T-cell (primary cell): ENCODE measurements at regions not wholly inside any gene's neighbourhood (a gene's known extent, or its start where the extent isn't known, plus 50 kb on each side); places are given as distances from the start of the nearest gene placed in this dataset.

Experiments used
- ATAC-seq, 4 experiments: fragments of 200-7000 bp in 3 of 4; fragments of 150-1000 bp in 1 of 4; cut with Tn5 transposase; replicated peaks in 1 of 4; 1 replicate in 3 of 4; 2 replicates in 1 of 4; pipeline ENCODE4 v1.10.0; 2021; ENCODE audit warnings: moderate library complexity in 3 of 4, mild to moderate bottlenecking in 2 of 4, moderate number of reproducible peaks in 1 of 4
- CTCF ChIA-PET, 2 donors: fragments of 300-600 bp; sonication (Branson Sonifier 250); formaldehyde crosslinking; loops; one replicate each; lab custom pipeline; 2022; ENCODE audit warnings: antibody characterized with exemption in 2 of 2; lab: Charles Lee
- POLR2A ChIA-PET, 2 donors: fragments of 300-600 bp; sonication (Branson Sonifier 250); formaldehyde crosslinking; loops; one replicate each; lab custom pipeline; 2022; ENCODE audit warnings: antibody characterized with exemption in 2 of 2; lab: Charles Lee
- DNase-seq, 35 experiments: peaks; one replicate each; pipeline versions ENCODE4 v3.0.0 to v3.0.0-alpha.2; 2013 to 2023
- H3K27ac ChIP-seq: one replicate; pipeline ENCODE4 v1.5.1; 2013; ENCODE audit warnings: low read length
- H3K27me3 ChIP-seq, 2 experiments: replicated peaks in 1 of 2; 1 replicate in 1 of 2; 2 replicates in 1 of 2; pipeline versions ENCODE4 v1.6.1 to v1.7.0; 2013; ENCODE audit warnings: low read length in 1 of 2, mixed read lengths in 1 of 2; ENCODE audit not compliant: control insufficient read depth in 2 of 2, insufficient read depth in 2 of 2; ENCODE audit errors: extremely low read depth in 1 of 2
- H3K36me3 ChIP-seq, 2 donors: 1 replicate in 1 of 2; 2 replicates in 1 of 2; pipeline versions ENCODE4 v1.6.1 to v1.7.0; 2013; ENCODE audit warnings: low read length in 1 of 2; ENCODE audit not compliant: control insufficient read depth in 2 of 2, insufficient read depth in 1 of 2; ENCODE audit errors: extremely low read depth in 1 of 2
- H3K4me1 ChIP-seq, 2 experiments: 1 replicate in 1 of 2; 2 replicates in 1 of 2; pipeline versions ENCODE4 v1.6.1 to v1.7.0; 2013; ENCODE audit warnings: low read length in 2 of 2, mixed read lengths in 1 of 2; ENCODE audit not compliant: insufficient read depth in 2 of 2, control insufficient read depth in 1 of 2; ENCODE audit errors: extremely low read depth in 1 of 2
- H3K4me3 ChIP-seq, 2 donors: 1 replicate in 1 of 2; 2 replicates in 1 of 2; pipeline versions ENCODE4 v1.5.1 to v1.7.0; 2013; ENCODE audit warnings: mild to moderate bottlenecking in 2 of 2, low read length in 1 of 2, moderate library complexity in 1 of 2; ENCODE audit not compliant: control insufficient read depth in 1 of 2; ENCODE audit errors: extremely low read depth in 1 of 2
- H3K9me3 ChIP-seq: 2 replicates; pipeline ENCODE4 v1.7.0; 2013
- H3K27ac Mint-ChIP-seq, 2 donors: one replicate each; pipeline ENCODE4 v1.8.0; 2020 to 2021; ENCODE audit warnings: mild to moderate bottlenecking in 2 of 2, mixed read lengths in 2 of 2
- H3K27me3 Mint-ChIP-seq, 2 donors: one replicate each; pipeline ENCODE4 v1.8.0; 2021 to 2022; ENCODE audit warnings: mixed read lengths in 2 of 2
- H3K36me3 Mint-ChIP-seq: one replicate; pipeline ENCODE4 v1.8.0; 2021; ENCODE audit warnings: mixed read lengths
- H3K4me1 Mint-ChIP-seq, 3 donors: one replicate each; pipeline ENCODE4 v1.8.0; 2020 to 2022; ENCODE audit warnings: mixed read lengths in 3 of 3, mild to moderate bottlenecking in 1 of 3
- H3K4me3 Mint-ChIP-seq, 3 donors: one replicate each; pipeline ENCODE4 v1.8.0; 2020 to 2022; ENCODE audit warnings: mild to moderate bottlenecking in 3 of 3, mixed read lengths in 3 of 3, moderate library complexity in 3 of 3
- H3K9me3 Mint-ChIP-seq, 3 donors: one replicate each; pipeline ENCODE4 v1.8.0; 2020 to 2022; ENCODE audit warnings: mixed read lengths in 3 of 3
- WGBS: methylation state at CpG from one replicate; pipeline ENCODE4 v1.1.5; 2013; ENCODE audit warnings: missing lambda C conversion rate; ENCODE audit not compliant: insufficient coverage; 5-methylcytosine and 5-hydroxymethylcytosine counted together

GRCh38 chr2:226399006-226399405, 400.6 kb downstream of the IRS1 start:
- Histone ChIP-seq H3K36me3 (no peaks in the 10 kb centered on the region), H3K27ac (no peak overlapping the region), H3K4me3 (no peak overlapping the region), H3K27me3 (peaks cover 0 to 2% of the 10 kb centered on the region in 2 experiments), H3K4me1 (no peaks in the 10 kb centered on the region), H3K9me3 (no peaks in the 10 kb centered on the region)
- no peak overlapping the region for H3K27ac Mint-ChIP-seq
- no peak overlapping the region for H3K4me3 Mint-ChIP-seq
- DNase-seq: no peak
- WGBS: no CpG with 5 or more reads among the region's 1 CpG
- no peaks in the 10 kb centered on the region for H3K4me1 Mint-ChIP-seq
- no peak for ATAC-seq
- no peaks in the 10 kb centered on the region for H3K36me3 Mint-ChIP-seq
- H3K9me3 Mint-ChIP-seq: no peaks in the 10 kb centered on the region
- CTCF ChIA-PET: no interaction called here
- POLR2A ChIA-PET: no interaction called here
- peaks cover 1 to 14% of the 10 kb centered on the region in 2 donors for H3K27me3 Mint-ChIP-seq

GRCh38 chr2:226398580-226398979, 401.0 kb downstream of the IRS1 start:
- Histone ChIP-seq H3K9me3 (no peaks in the 10 kb centered on the region), H3K27me3 (peaks cover 0 to 2% of the 10 kb centered on the region in 2 experiments), H3K36me3 (no peaks in the 10 kb centered on the region), H3K4me1 (no peaks in the 10 kb centered on the region), H3K4me3 (no peak overlapping the region), H3K27ac (no peak overlapping the region)
- 89% methylated on average over 1 of the region's 1 CpG for WGBS
- Mint-ChIP-seq H3K27ac (no peak overlapping the region), H3K4me3 (no peak overlapping the region), H3K9me3 (no peaks in the 10 kb centered on the region), H3K4me1 (no peaks in the 10 kb centered on the region), H3K27me3 (peaks cover 1 to 10% of the 10 kb centered on the region in 2 donors), H3K36me3 (no peaks in the 10 kb centered on the region)
- DNase-seq (no peak), ATAC-seq (no peak)
- ChIA-PET CTCF (no interaction called here), POLR2A (no interaction called here)

GRCh38 chr2:226396541-226396940, 403.1 kb downstream of the IRS1 start:
- no peaks in the 10 kb centered on the region for H3K9me3 Mint-ChIP-seq
- POLR2A ChIA-PET: interaction anchor here in 1 of 2 donors (0.6 kb wide), 1 partner anchor 458 kb away, joined by 7 read pairs; no protein-coding TSS in a partner anchor

GRCh38 chr2:226387499-226387942, 412.1 kb downstream of the IRS1 start:
- 88% methylated on average over 3 of the region's 4 CpGs for WGBS
- H3K36me3 Mint-ChIP-seq: no peaks in the 10 kb centered on the region
- no peak for ATAC-seq

More at GRCh38 chr2:226396541-226396940, 403.1 kb downstream of the IRS1 start:
- H3K27ac Mint-ChIP-seq: no peak overlapping the region
- peaks cover 1 to 7% of the 10 kb centered on the region in 2 donors for H3K27me3 Mint-ChIP-seq
- no peak overlapping the region for H3K4me3 Mint-ChIP-seq
- Histone ChIP-seq H3K27me3 (peaks cover 0 to 2% of the 10 kb centered on the region in 2 experiments), H3K4me1 (no peaks in the 10 kb centered on the region), H3K4me3 (no peak overlapping the region), H3K9me3 (no peaks in the 10 kb centered on the region), H3K36me3 (no peaks in the 10 kb centered on the region), H3K27ac (no peak overlapping the region)
- CTCF ChIA-PET: no interaction called here
- ATAC-seq (no peak), DNase-seq (no peak)
- H3K36me3 Mint-ChIP-seq: no peaks in the 10 kb centered on the region
- no CpG with 5 or more reads among the region's 2 CpGs for WGBS
- H3K4me1 Mint-ChIP-seq: no peaks in the 10 kb centered on the region

GRCh38 chr2:226383461-226383860, 416.2 kb downstream of the IRS1 start:
- ATAC-seq: no peak

More at GRCh38 chr2:226387499-226387942, 412.1 kb downstream of the IRS1 start:
- Mint-ChIP-seq H3K9me3 (no peaks in the 10 kb centered on the region), H3K4me1 (no peaks in the 10 kb centered on the region), H3K27ac (no peak overlapping the region), H3K4me3 (no peak overlapping the region), H3K27me3 (peaks cover 2 to 18% of the 10 kb centered on the region in 2 donors)
- Histone ChIP-seq H3K36me3 (no peaks in the 10 kb centered on the region), H3K9me3 (no peaks in the 10 kb centered on the region), H3K27me3 (no peaks in the 10 kb centered on the region), H3K4me3 (no peak overlapping the region), H3K27ac (no peak overlapping the region), H3K4me1 (no peaks in the 10 kb centered on the region)
- DNase-seq: no peak
- CTCF ChIA-PET: no interaction called here
- POLR2A ChIA-PET: interaction anchor here in 1 of 2 donors (1.2 kb wide), 1 partner anchor 39 kb away, joined by 3 read pairs; no protein-coding TSS in a partner anchor

GRCh38 chr2:226380679-226381078, 418.9 kb downstream of the IRS1 start:
- Mint-ChIP-seq H3K36me3 (no peaks in the 10 kb centered on the region), H3K27ac (no peak overlapping the region), H3K4me1 (no peaks in the 10 kb centered on the region), H3K9me3 (no peaks in the 10 kb centered on the region), H3K27me3 (peaks cover 2 to 12% of the 10 kb centered on the region in 2 donors), H3K4me3 (no peak overlapping the region)
- DNase-seq (no peak), ATAC-seq (no peak)
- CTCF ChIA-PET: no interaction called here
- H3K27ac ChIP-seq: no peak overlapping the region
- no peak overlapping the region for H3K4me3 ChIP-seq
- POLR2A ChIA-PET: no interaction called here
- WGBS: 72% methylated on average over 4 of the region's 6 CpGs
- no peaks in the 10 kb centered on the region for H3K4me1 ChIP-seq
- H3K9me3 ChIP-seq: no peaks in the 10 kb centered on the region
- H3K36me3 ChIP-seq: no peaks in the 10 kb centered on the region
- H3K27me3 ChIP-seq: no peaks in the 10 kb centered on the region

More at GRCh38 chr2:226383461-226383860, 416.2 kb downstream of the IRS1 start:
- Mint-ChIP-seq H3K27me3 (peaks cover 2 to 15% of the 10 kb centered on the region in 2 donors), H3K27ac (no peak overlapping the region), H3K4me3 (no peak overlapping the region), H3K9me3 (no peaks in the 10 kb centered on the region), H3K36me3 (no peaks in the 10 kb centered on the region), H3K4me1 (no peaks in the 10 kb centered on the region)
- H3K4me1 ChIP-seq: no peaks in the 10 kb centered on the region
- H3K27ac ChIP-seq: no peak overlapping the region
- no peaks in the 10 kb centered on the region for H3K9me3 ChIP-seq
- H3K4me3 ChIP-seq: no peak overlapping the region
- DNase-seq: no peak
- CTCF ChIA-PET: no interaction called here
- H3K36me3 ChIP-seq: no peaks in the 10 kb centered on the region
- POLR2A ChIA-PET: no interaction called here
- H3K27me3 ChIP-seq: no peaks in the 10 kb centered on the region
